Tibial nerve (tissue), 3 donors: ENCODE measurements at regions not wholly inside any gene's neighbourhood (a gene's known extent, or its start where the extent isn't known, plus 50 kb on each side); places are given as distances from the start of the nearest gene placed in this dataset.

Source experiments
- POLR2A ChIP-seq, 2 donors: fragments of 450-650 bp; IDR thresholded peaks; one replicate each; pipeline ENCODE4 v1.6.1; 2017; ENCODE audit warnings: antibody characterized with exemption in 2 of 2, mild to moderate bottlenecking in 2 of 2, moderate library complexity in 2 of 2
- TF ChIP-seq, protein P1 (sequence below), 5 experiments: fragments of 200-600 bp in 3 of 5; fragments of 450-650 bp in 2 of 5; sonication (generic) in 3 of 5; IDR thresholded peaks; one replicate each; pipeline ENCODE4 v1.5.1; 2016 to 2019; ENCODE audit warnings: antibody characterized with exemption in 5 of 5, mild to moderate bottlenecking in 3 of 5, moderate library complexity in 2 of 5

GRCh38 chr5:163135849-163136248 lies 301.5 kb upstream of the CCNG1 start:
- no peak for TF ChIP-seq POLR2A (IDR thresholded peaks at IDR 0.05)
- TF ChIP-seq, protein P1, sequence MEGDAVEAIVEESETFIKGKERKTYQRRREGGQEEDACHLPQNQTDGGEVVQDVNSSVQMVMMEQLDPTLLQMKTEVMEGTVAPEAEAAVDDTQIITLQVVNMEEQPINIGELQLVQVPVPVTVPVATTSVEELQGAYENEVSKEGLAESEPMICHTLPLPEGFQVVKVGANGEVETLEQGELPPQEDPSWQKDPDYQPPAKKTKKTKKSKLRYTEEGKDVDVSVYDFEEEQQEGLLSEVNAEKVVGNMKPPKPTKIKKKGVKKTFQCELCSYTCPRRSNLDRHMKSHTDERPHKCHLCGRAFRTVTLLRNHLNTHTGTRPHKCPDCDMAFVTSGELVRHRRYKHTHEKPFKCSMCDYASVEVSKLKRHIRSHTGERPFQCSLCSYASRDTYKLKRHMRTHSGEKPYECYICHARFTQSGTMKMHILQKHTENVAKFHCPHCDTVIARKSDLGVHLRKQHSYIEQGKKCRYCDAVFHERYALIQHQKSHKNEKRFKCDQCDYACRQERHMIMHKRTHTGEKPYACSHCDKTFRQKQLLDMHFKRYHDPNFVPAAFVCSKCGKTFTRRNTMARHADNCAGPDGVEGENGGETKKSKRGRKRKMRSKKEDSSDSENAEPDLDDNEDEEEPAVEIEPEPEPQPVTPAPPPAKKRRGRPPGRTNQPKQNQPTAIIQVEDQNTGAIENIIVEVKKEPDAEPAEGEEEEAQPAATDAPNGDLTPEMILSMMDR (IDR thresholded peaks at IDR 0.05): no peak
